ENCODE measurements at regions not wholly inside any gene's neighbourhood (a gene's known extent, or its start where the extent isn't known, plus 50 kb on each side); places are given as distances from the start of the nearest gene placed in this dataset.

GRCh38 chr1:209153411-209153810, 430.1 kb upstream of the CAMK1G start:
- TF ChIP-seq CTCF (conservative IDR thresholded peaks at IDR 0.05; ENCODE audit: low read length) (no peak), EZH2phosphoT487 (IDR thresholded peaks at IDR 0.05; ENCODE audit: borderline replicate concordance) (no peak)

All from Loucy (cell line).